Brain pericyte (primary cell): ENCODE measurements at regions not wholly inside any gene's neighbourhood (a gene's known extent, or its start where the extent isn't known, plus 50 kb on each side); places are given as distances from the start of the nearest gene placed in this dataset.

Experiments
- DNase-seq: peaks from one replicate; pipeline ENCODE4 v3.0.0-alpha.2; 2012; ENCODE audit warnings: low read depth, low spot score

DNA sequence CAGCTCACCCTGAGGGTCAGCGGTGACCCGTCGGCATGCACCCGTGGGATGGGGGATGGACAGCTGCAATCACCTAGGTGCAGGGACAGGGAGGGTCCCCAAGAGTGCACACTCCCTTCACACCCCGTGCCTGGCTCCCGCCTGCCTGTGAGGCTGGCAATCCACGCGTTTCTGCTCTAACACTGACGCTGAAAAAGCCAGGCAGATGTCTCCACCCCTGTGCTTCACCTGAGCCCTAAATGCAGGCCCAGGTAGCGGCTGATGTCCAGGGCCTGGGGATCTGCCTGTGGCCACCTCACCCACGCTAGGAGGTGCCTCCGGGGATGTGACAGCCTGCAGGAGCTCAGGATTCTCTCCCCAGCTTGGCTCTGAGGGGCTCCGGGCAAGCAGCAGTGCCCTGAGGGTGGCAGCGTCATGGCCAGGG is 212.0 kb upstream of the SALL3 start:
- no peak for DNase-seq

DNA sequence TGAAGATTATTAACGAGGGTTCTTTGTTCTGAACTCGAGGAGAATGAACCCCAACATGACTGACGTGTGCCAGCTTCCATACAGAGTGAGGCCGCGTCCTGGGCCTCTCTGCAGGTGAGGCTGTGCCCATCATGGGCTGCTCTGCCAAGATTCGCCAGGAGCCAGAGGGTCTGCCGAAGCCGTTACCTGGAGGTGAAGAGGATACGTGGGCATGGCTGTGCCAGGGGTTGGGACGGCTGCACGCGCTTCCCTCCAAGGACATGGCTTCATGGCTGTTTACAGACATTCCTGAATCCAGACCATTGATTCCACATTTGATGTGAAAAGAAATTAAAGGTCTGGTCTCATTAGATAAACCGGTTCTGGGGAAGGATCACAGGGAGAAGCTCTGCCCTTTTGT is 211.4 kb upstream of the SALL3 start:
- no peak for DNase-seq

DNA sequence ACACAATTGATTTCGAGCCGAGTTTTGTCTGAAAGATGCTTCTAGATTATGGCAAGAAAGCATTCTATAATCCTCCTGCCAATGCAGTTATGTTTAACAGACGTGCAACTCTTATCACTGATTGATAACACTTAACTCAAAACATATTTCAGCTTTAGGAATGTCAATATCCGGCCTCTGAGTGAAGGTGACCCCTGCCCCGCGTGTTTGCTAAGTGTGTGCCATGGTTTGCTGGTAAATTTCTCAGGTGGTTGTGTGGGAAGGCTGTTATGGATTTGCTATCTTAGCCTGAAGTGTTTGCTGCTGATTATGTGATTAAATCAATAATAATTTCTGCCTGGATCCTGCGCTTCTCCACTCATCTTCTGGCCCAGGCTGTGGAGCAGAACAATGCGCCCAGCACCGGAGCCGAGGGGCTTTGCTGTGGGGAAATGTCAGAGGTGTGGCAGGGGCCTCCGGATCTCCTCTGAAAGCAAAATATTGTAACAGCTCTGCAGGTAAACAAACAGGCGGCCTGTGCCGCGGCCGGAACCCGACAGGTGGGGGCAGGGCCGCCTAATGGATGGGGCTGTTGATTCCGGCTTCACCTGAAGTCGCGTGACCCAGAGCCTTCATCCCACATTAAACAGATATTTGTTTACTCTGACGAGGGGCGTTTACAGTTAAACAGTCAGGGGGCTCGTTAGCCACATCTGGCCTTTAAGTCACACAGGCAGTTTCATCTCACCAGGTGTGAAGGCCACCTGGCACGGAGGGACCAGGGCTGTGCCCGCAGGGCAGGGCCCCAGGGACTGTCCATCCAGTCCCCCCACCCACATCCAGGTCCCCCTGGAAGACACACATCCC is 210.7 kb upstream of the SALL3 start:
- DNase-seq = no peak

GRCh38 chr18:78769502-78770105 is 210.0 kb upstream of the SALL3 start:
- DNase-seq = no peak

DNA sequence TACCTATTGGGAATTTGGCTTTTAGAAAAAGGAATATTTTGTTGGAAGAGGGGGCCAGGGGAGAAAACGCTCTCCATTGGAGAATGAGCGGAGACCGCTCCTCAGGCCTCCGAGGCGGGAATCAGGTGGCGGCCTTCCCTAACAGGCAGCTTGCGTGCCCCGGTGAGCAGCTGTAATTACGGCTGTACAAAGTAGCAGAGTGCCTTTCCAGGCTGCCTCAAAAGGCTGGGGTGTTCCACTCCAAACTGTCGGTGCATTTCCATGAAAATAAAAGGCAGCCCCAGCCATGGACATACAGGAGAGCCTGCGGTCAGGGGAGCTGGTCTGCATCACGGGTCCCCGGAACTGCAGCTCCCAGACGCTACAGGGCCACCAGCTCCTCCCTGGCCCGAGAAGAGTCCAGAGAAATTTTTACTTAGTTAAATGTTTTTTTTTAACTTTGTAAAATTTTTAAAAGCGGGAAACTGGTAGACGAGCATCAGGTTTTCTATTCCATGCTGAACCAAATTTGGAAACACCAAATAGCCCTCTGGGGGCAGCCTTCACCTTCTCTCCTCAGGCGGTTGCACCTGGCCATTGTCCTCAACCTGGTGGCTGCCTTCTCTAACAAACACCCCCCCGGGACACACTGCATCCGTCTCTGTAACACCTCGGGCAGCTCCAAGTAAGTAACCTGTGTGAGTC is 209.3 kb upstream of the SALL3 start:
- no peak for DNase-seq

- no peak for DNase-seq
These were observed 208.8 kb upstream of the SALL3 start for GRCh38 chr18:78770823-78771139.

DNA sequence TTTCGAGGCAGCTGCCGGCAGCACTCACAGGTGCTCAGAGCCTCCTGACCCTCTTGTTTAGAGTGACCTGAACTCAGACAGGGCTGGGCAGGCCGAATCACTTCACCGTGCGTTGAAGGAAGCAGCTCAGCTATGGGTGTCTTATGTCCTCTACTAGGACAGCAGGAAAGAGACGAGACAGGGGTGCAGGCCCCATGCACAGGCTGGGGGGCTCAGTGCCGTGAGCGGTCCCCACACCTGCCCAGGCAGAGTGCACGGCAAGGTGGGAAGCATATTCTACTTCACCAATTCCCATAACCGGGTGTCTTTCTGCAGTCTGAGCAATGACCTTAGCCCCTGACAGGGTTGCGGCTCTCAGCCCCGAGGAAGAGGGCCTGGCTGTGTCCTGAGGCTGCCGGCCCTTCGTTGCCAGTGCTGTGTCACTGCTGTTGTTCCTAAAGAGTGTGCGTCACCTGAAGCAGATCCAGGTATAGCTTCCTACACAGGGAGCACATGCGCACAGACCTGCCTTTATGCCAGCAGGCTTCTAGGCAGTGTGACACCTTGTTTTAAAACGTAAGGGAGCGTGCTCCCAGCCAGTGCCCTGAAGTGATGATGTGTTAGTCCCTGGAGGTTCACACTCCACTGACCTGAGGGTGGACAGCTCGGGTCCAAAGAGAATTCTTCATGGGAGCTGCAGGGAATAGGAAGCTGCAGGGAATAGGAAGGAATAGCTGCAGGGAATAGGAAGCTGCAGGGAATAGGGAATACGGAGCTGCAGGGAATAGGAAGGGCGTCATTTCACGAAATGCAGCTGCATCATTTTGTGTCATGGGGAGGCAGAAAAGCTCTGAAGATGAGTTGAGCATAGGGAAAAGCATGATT is 207.9 kb upstream of the SALL3 start:
- DNase-seq = no peak

DNA sequence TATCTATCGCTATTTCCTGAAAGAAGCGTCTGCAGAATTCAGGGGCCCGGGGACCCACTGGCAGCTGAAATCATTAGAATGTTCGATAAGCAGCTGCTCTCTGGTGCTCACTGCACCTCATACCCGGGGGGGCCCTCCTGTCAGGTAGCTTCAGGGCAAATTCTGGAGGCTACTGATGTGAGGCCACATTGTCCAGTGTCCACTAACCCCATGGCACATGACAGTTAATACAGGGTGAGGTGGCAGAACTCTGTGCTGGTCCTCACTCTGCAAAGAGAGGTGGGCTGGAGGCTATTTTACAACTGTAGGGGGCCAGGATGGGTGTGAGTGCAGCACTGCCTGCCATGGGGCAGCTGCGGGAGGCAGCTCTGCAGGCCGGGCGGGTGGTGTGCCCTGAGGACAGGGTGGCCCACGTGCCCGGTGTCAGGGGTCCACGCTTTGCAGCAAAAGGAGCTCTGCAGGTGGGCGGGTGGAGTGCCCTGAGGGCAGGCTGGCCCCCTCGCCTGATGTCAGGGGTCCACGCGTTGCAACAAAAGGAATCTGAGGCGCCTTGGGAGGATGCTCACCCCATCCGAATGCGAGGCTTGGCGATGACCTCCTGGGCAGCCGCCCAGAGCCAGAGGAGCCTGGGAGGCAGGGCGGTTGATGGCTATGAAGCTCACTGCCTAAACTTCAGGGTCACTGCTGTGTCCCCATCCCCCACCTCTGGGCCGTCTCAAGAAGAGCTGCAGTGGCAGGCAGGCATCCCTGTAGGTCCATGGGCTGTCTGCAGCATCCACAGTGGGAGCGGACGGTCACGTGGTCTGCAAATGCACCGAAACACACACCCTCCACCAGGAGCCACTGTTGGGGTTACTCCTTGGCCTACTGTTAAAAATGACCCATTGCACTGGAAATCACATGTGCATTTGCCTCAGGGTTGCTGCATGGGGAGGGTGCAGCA is 207.0 kb upstream of the SALL3 start:
- DNase-seq = no peak

DNA sequence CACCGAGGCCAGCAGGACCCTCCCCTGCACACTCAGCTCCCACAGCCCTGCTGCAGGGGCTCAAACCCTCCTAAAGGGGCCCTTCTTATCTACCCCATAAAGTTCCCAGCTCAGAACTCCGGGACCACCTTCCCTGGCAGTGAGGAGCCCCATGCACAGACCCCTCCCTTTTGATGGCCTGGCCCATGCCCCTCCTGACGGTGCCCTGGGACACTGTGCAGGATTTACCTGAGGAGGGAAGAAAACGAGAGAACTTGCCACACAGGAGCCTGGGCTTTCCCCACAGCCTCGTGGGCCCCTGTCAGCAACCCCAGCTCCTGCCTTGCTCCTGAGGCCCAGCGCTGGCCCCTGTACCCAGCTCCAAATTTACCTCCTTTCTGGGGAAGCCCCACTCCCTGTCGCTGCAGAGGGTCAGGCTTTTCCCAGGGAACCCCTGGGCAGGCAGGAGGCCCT is 206.3 kb upstream of the SALL3 start:
- no peak for DNase-seq

GRCh38 chr18:78773819-78774218 is 205.8 kb upstream of the SALL3 start:
- DNase-seq = no peak

- DNase-seq = no peak
These were observed 204.9 kb upstream of the SALL3 start for GRCh38 chr18:78774741-78775141.

DNA sequence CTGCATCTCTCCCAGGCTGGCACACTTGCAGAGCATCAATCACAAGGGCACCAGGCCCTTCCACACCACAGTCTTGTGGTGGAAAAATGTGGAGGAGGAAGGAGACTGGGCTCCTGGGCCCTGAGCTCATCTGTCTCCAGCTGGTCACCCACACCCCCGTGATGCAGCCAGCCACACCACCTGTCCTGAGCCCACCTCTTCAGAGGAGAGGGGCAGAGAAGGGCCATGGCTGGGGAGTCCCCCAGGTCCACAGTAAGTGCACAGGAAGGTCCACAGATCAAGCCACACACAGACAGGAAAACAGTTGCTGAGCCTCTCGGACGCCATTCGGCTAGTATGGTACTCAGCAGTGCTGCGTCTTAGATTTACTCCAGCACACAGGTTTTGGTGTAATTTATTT is 203.5 kb upstream of the SALL3 start:
- DNase-seq = no peak

DNA sequence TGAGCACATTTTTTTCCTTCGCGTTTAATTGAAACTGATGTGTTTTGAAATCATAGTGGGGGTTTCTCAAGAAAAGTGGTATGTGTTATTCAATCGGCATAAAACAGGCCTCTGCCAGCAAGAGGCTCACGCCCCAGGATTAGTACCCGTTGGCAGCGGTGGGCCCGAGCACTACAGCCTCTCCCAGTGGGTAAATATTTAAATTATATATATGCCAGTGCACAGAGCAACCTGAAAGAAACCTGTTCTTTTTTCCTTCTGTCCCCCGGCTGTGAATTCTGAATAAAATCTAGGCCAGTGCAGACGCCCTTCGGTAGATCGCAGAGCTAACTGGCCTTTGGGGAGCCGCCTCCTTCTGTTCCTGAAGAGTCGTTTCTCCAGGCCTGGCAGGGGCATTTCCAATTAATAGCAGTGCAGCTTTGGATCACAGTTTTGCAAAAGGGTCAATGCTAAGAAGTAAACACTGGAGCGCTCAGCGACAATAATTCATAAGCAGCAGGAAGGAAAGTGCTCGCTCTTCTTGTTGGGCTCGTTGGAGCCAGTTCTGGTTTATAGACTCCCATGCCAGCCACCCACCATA is 202.8 kb upstream of the SALL3 start:
- DNase-seq = no peak

GRCh38 chr18:78777992-78778391 is 201.6 kb upstream of the SALL3 start:
- DNase-seq = no peak

DNA sequence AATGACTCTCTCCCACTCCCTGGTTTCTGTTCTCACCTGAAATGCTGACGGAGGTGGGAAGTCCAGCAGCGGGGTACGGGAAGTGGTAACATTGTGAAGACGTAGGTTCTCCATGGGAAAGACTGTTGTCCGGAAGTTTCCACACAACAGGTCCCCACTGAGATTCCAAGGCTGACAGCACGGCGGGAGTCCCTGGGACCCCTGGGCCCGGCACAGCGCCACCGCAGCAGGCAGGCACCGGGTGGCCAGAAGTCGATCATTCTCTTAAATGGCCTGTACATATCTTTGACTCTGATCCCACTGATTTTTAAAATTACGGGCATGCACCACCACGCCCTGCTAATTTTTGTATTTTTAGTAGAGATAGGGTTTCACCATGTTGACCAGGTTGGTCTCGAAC is 201.0 kb upstream of the SALL3 start:
- DNase-seq = no peak

- DNase-seq = no peak
These were observed 199.5 kb upstream of the SALL3 start for GRCh38 chr18:78779996-78780718.

DNA sequence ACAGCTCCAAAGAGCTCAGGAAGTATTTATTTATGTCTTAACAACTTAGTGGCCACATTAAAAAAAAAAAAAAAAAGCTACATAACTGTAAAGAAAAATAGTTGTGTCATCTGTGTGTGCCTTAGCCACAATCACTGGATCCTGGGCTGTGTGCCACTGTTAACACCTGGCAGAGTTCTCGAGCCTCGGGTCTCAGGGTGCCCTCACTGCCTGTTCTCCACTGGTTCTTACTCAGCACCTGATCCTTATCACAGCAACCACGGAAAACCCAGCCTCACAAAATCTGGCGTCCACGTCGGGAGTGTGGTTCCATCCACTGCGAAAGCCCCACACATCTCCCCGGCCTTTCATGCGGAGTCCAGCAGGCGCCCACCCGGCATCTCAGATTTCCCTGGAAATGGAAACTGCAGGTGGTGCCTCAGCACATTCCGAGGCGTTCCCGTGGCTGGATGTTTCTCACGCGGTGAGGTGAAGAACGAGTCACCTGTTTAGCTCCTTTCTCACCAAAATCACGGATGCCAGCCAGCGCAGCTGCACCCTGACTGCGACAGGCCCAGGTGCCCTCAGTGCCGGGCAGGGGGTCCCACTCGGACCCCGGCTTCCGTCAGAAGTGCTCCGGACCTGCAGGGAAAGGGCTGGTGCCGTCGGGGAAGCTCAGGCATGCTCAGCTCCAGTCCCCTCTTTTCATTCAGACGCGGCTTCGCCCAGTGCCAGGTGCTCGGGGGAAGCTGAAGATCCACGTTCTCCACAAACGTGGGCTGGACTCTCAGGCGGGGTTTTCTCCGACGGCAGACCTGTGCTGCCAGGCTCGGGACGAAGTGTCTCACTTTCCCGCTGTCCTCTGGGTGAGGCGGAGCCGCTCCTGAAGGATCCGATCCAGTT is 198.7 kb upstream of the SALL3 start:
- no peak for DNase-seq

DNA sequence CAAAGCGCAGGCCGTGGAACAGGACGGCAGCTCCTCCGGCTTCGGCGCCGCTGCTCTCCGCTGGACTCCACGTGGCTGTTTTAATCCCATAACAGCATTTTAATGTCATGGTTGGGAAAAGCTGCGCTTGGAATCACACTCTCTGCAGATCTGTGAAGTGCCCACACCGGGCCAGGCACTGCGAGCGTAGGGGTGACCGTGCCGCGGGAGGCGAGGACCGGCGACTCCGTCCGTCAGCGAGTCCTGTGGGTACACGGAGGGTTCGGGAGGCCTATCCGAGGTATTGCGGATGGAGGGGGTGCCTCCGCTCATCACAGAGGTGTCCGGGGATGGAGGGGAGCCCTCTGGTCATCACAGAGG is 198.0 kb upstream of the SALL3 start:
- no peak for DNase-seq
